H1 (cell line): ENCODE measurements at regions not wholly inside any gene's neighbourhood (a gene's known extent, or its start where the extent isn't known, plus 50 kb on each side); places are given as distances from the start of the nearest gene placed in this dataset.

Source experiments
- CTCF ChIA-PET: fragments of 300-600 bp; sonication (Branson Sonifier 250); formaldehyde crosslinking; loops from one replicate; lab custom pipeline; 2021; ENCODE audit not compliant: partially characterized antibody; lab: Charles Lee
- POLR2A ChIA-PET: fragments of 300-600 bp; sonication (Branson Sonifier 250); formaldehyde crosslinking; loops from one replicate; lab custom pipeline; 2021; ENCODE audit warnings: inconsistent platforms; ENCODE audit not compliant: partially characterized antibody; lab: Charles Lee
- DNase-seq, 2 experiments: peaks; one replicate each; pipeline versions ENCODE4 v3.0.0 to v3.0.0-alpha.2; 2010 to 2022; ENCODE audit warnings: low spot score in 2 of 2, low read depth in 1 of 2, mixed read lengths in 1 of 2
- FAIRE-seq: peaks from 2 replicates; lab custom pipeline; 2011; peaks lifted over from hg19 to GRCh38; lab: Jason Lieb, UNC
- H2AFZ ChIP-seq: 2 replicates; pipeline ENCODE4 v1.8.1; 2012; ENCODE audit warnings: low read length, inconsistent platforms
- H2AK5ac ChIP-seq: 2 replicates; pipeline ENCODE4 v1.6.1; 2013; ENCODE audit warnings: low read depth, low read length
- H2BK120ac ChIP-seq: replicated peaks from 2 replicates; pipeline ENCODE3; 2013; ENCODE audit warnings: low read depth, low read length, inconsistent platforms
- H2BK12ac ChIP-seq: 2 replicates; pipeline ENCODE4 v1.6.1; 2013; ENCODE audit warnings: low read depth, low read length
- H2BK15ac ChIP-seq: 2 replicates; pipeline ENCODE4 v1.6.1; 2013; ENCODE audit warnings: low read length
- H2BK20ac ChIP-seq: 2 replicates; pipeline ENCODE4 v1.6.1; 2013; ENCODE audit warnings: low read length
- H2BK5ac ChIP-seq: 2 replicates; pipeline ENCODE4 v1.6.1; 2013; ENCODE audit warnings: low read depth, low read length
- H3K14ac ChIP-seq: 2 replicates; pipeline ENCODE4 v1.6.1; 2013; ENCODE audit warnings: inconsistent platforms; ENCODE audit not compliant: insufficient read length
- H3K18ac ChIP-seq: 2 replicates; pipeline ENCODE4 v1.6.1; 2013; ENCODE audit warnings: low read length; ENCODE audit errors: extremely low read depth
- H3K23ac ChIP-seq: 2 replicates; pipeline ENCODE4 v1.6.1; 2013; ENCODE audit warnings: inconsistent platforms; ENCODE audit not compliant: insufficient read length
- H3K23me2 ChIP-seq: 2 replicates; pipeline ENCODE4 v1.6.1; 2013; ENCODE audit warnings: low read depth, low read length
- H3K27ac ChIP-seq: 2 replicates; pipeline ENCODE4 v1.6.1; 2011; ENCODE audit warnings: low read depth, low read length, inconsistent platforms
- H3K27me3 ChIP-seq, 4 experiments: replicated peaks in 1 of 4; 1 replicate in 1 of 4; 2 replicates in 3 of 4; pipeline versions ENCODE4 v1.6.1 to v1.8.1; 2011 to 2013; ENCODE audit warnings: low read length in 3 of 4, mild to moderate bottlenecking in 3 of 4, inconsistent platforms in 2 of 4, mixed read lengths in 2 of 4, moderate library complexity in 1 of 4; ENCODE audit not compliant: control insufficient read depth in 3 of 4, insufficient read depth in 3 of 4; ENCODE audit errors: extremely low read depth in 1 of 4
- H3K36me3 ChIP-seq, 4 experiments: 2 replicates each; pipeline versions ENCODE4 v1.6.1 to v1.8.1; 2011 to 2013; ENCODE audit warnings: mild to moderate bottlenecking in 4 of 4, low read length in 3 of 4, moderate library complexity in 2 of 4, control low read depth in 1 of 4, inconsistent platforms in 1 of 4; ENCODE audit not compliant: insufficient read depth in 4 of 4, control insufficient read depth in 2 of 4
- H3K4ac ChIP-seq: replicated peaks from 2 replicates; pipeline ENCODE3; 2013; ENCODE audit warnings: low read length, low read depth, mixed read lengths, inconsistent platforms; ENCODE audit not compliant: insufficient read length
- H3K4me1 ChIP-seq, 4 experiments: replicated peaks in 1 of 4; 1 replicate in 1 of 4; 2 replicates in 3 of 4; pipeline versions ENCODE4 v1.6.1 to v1.8.1; 2011 to 2013; ENCODE audit warnings: low read length in 3 of 4, inconsistent platforms in 2 of 4, mixed read lengths in 1 of 4; ENCODE audit not compliant: insufficient read depth in 4 of 4, control insufficient read depth in 3 of 4
- H3K4me2 ChIP-seq, 2 experiments: 2 replicates each; pipeline versions ENCODE4 v1.6.1 to v1.8.1; 2011 to 2013; ENCODE audit warnings: low read depth in 2 of 2, low read length in 2 of 2, control low read depth in 1 of 2, inconsistent platforms in 1 of 2, mild to moderate bottlenecking in 1 of 2; ENCODE audit not compliant: insufficient read depth in 1 of 2
- H3K4me3 ChIP-seq, 4 experiments: fragments of 200-600, 300-600 bp in 1 of 4; sonication (generic), shearing (Covaris generic), sonication (Bioruptor Twin) in 1 of 4; 2 replicates each; pipeline versions ENCODE4 v1.5.1 to v1.8.1; 2011 to 2016; ENCODE audit warnings: low read length in 4 of 4, low read depth in 3 of 4, control low read depth in 2 of 4, inconsistent platforms in 2 of 4, mild to moderate bottlenecking in 2 of 4, mixed read lengths in 1 of 4, moderate library complexity in 1 of 4; ENCODE audit not compliant: insufficient read depth in 2 of 4; ENCODE audit errors: extremely low read depth in 1 of 4
- H3K56ac ChIP-seq: replicated peaks from 2 replicates; pipeline ENCODE3; 2013; ENCODE audit warnings: low read depth, mild to moderate bottlenecking, mixed read lengths, low read length, inconsistent platforms; ENCODE audit not compliant: insufficient read length
- H3K79me1 ChIP-seq: 2 replicates; pipeline ENCODE4 v1.6.1; 2013; ENCODE audit warnings: low read depth, low read length, control low read depth
- H3K79me2 ChIP-seq, 2 experiments: 2 replicates each; pipeline versions ENCODE4 v1.6.1 to v1.8.1; 2012 to 2013; ENCODE audit warnings: low read length in 2 of 2, mild to moderate bottlenecking in 2 of 2, inconsistent platforms in 1 of 2; ENCODE audit not compliant: insufficient read depth in 2 of 2, control insufficient read depth in 1 of 2
- H3K9ac ChIP-seq, 4 experiments: replicated peaks in 1 of 4; 1 replicate in 1 of 4; 2 replicates in 3 of 4; pipeline versions ENCODE4 v1.6.1 to v1.8.1; 2011 to 2013; ENCODE audit warnings: low read depth in 3 of 4, low read length in 3 of 4, control low read depth in 2 of 4, mild to moderate bottlenecking in 2 of 4, moderate library complexity in 2 of 4, inconsistent platforms in 1 of 4; ENCODE audit errors: extremely low read depth in 1 of 4
- H3K9me3 ChIP-seq, 2 experiments: 2 replicates each; pipeline versions ENCODE4 v1.6.1 to v1.8.1; 2012 to 2013; ENCODE audit warnings: mild to moderate bottlenecking in 2 of 2, moderate library complexity in 2 of 2, control low read depth in 1 of 2, inconsistent platforms in 1 of 2, low read depth in 1 of 2, low read length in 1 of 2, mixed read lengths in 1 of 2; ENCODE audit not compliant: insufficient read depth in 2 of 2
- H4K20me1 ChIP-seq, 2 experiments: replicated peaks in 1 of 2; 2 replicates each; pipeline versions ENCODE3 to v1.8.1; 2011 to 2013; ENCODE audit warnings: inconsistent platforms in 2 of 2, low read length in 2 of 2, mild to moderate bottlenecking in 1 of 2; ENCODE audit not compliant: insufficient read depth in 2 of 2, control insufficient read depth in 1 of 2
- H4K5ac ChIP-seq: 2 replicates; pipeline ENCODE4 v1.6.1; 2013; ENCODE audit warnings: low read length, low read depth, mixed read lengths, inconsistent platforms; ENCODE audit not compliant: insufficient read length
- H4K8ac ChIP-seq: 2 replicates; pipeline ENCODE4 v1.8.0; 2013; ENCODE audit warnings: mild to moderate bottlenecking, moderate library complexity, low read length, inconsistent platforms; ENCODE audit not compliant: insufficient read depth; ENCODE audit errors: extremely low read depth
- H4K91ac ChIP-seq: replicated peaks from 2 replicates; pipeline ENCODE3; 2013; ENCODE audit warnings: low read length, mixed read lengths, inconsistent platforms; ENCODE audit not compliant: insufficient read length
- BACH1 ChIP-seq: IDR thresholded peaks from 2 replicates; pipeline ENCODE4 v1.6.1; 2012; ENCODE audit warnings: low read length, improper control_type of control experiment
- BRCA1 ChIP-seq: IDR thresholded peaks from 2 replicates; pipeline ENCODE4 v1.6.1; 2012; ENCODE audit warnings: low read depth, low read length, improper control_type of control experiment
- EP300 ChIP-seq, 2 experiments: IDR thresholded peaks; 1 replicate in 1 of 2; 2 replicates in 1 of 2; pipeline ENCODE4 v1.6.1; 2011 to 2012; ENCODE audit warnings: low read depth in 2 of 2, low read length in 2 of 2, mild to moderate bottlenecking in 2 of 2, borderline replicate concordance in 1 of 2, inconsistent platforms in 1 of 2, moderate library complexity in 1 of 2
- NRF1 ChIP-seq: IDR thresholded peaks from 2 replicates; pipeline ENCODE4 v1.6.1; 2011; ENCODE audit warnings: mild to moderate bottlenecking, low read depth, low read length, improper control_type of control experiment
- POU5F1 ChIP-seq: IDR thresholded peaks from 2 replicates; pipeline ENCODE4 v1.6.1; 2011; ENCODE audit warnings: low read depth, mild to moderate bottlenecking, low read length, moderate library complexity
- RBBP5 ChIP-seq: IDR thresholded peaks from 2 replicates; pipeline ENCODE4 v1.7.1; 2012; ENCODE audit warnings: low read depth, mild to moderate bottlenecking, inconsistent platforms, low read length, moderate library complexity, borderline replicate concordance
- TCF12 ChIP-seq: IDR thresholded peaks from 2 replicates; pipeline ENCODE4 v1.6.1; 2011; ENCODE audit warnings: low read depth, mild to moderate bottlenecking, low read length
- YY1 ChIP-seq: IDR thresholded peaks from 2 replicates; pipeline ENCODE4 v1.6.1; 2011; ENCODE audit warnings: low read depth, mild to moderate bottlenecking, low read length
- WGBS, 2 experiments: shearing (Covaris generic) in 1 of 2; methylation state at CpG; one replicate each; pipeline versions ENCODE4 v1.1.6 to v1.1.7; 2013 to 2015; ENCODE audit warnings: low lambda C conversion rate in 2 of 2, mixed read lengths in 2 of 2, inconsistent platforms in 1 of 2, low coverage in 1 of 2, missing lambda C conversion rate in 1 of 2; ENCODE audit not compliant: insufficient replicate concordance in 2 of 2, insufficient coverage in 1 of 2, insufficient read length in 1 of 2; ENCODE audit errors: extremely low coverage in 1 of 2, missing lambda C conversion rate in 1 of 2; 5-methylcytosine and 5-hydroxymethylcytosine counted together
- TF ChIP-seq, protein P1 (sequence below): IDR thresholded peaks from 2 replicates; pipeline ENCODE4 v1.6.1; 2011; ENCODE audit warnings: low read length, improper control_type of control experiment

DNA sequence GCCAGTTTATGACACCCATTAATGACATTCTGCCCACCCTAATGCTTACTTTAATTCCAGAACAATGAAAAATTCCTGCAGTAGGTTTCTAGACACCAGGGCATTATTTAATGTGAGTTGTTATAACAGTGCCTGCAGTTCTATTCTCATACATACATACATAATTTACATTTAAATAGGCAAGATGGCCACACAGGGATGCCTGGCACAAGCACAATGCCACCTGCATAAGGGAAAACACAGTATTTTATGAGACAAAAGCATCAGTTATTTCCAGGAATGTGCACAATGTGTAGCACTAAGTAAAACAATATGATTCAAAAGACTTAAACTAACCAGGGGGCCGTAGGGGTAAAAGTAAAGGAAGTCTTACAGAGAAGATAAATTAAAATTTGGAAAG, 243.9 kb upstream of the SPRY2 start:
- Histone ChIP-seq H3K23ac (no peak overlapping the region), H3K4me3 (peak overlapping the region in 1 of 4 experiments; percentile 24; a peak in 1 of 8 replicates), H3K79me1 (no peaks in the 10 kb centered on the region), H3K4me1 (peaks cover 0 to 15% (median 0%) of the 10 kb centered on the region in 4 experiments; a peak in 1 of 7 replicates), H3K27me3 (no peaks in the 10 kb centered on the region), H4K8ac (no peak overlapping the region), H4K20me1 (no peaks in the 10 kb centered on the region), H3K56ac (no peak overlapping the region), H3K9ac (no peak overlapping the region), H3K14ac (no peak overlapping the region), H2AK5ac (no peak overlapping the region), H4K91ac (no peak overlapping the region), H3K23me2 (no peaks in the 10 kb centered on the region), H3K27ac (no peak overlapping the region), H3K4me2 (no peak overlapping the region), H3K79me2 (no peaks in the 10 kb centered on the region), H3K18ac (no peak overlapping the region), H3K4ac (no peak overlapping the region), H3K36me3 (no peaks in the 10 kb centered on the region), H2BK12ac (no peak overlapping the region), H2BK20ac (no peak overlapping the region), H2BK120ac (no peak overlapping the region), H4K5ac (peak overlapping the region; percentile 96), H2AFZ (no peak overlapping the region), H2BK15ac (no peak overlapping the region), H2BK5ac (peak overlapping the region; percentile 82; the same call in 1 of the 2 replicates), H3K9me3 (0 out of 4 replicates have a peak, but pooled peaks cover 0 to 3% of the 10 kb centered on the region in 2 experiments)
- peak; percentile 60 for FAIRE-seq
- POLR2A ChIA-PET, result no interaction called here
- 50% methylated on average over 1 of the region's 1 CpG; no CpG with 5 or more reads in 1 of the 2 experiments for WGBS, 2 experiments
- DNase-seq, result peak in 1 of 2 experiments; percentile 15
- CTCF ChIA-PET, result interaction anchor here (0.6 kb wide), 1 partner anchor 1583 kb away, joined by 3 read pairs; no protein-coding TSS in a partner anchor
- TF ChIP-seq BRCA1, result no peak
- TF ChIP-seq EP300 (IDR thresholded peaks at IDR 0.05; ENCODE audit: borderline replicate concordance in 1 of 2, low read depth in 2 of 2, low read length in 2 of 2), result peak in 1 of 2 experiments; percentile 28; a peak in 1 of 3 replicates
- no peak for TF ChIP-seq BACH1
- no peak for TF ChIP-seq NRF1
- no peak for TF ChIP-seq TCF12
- TF ChIP-seq YY1, result 0 out of 2 replicates have a peak, but pooled peaks have one; percentile 38
- TF ChIP-seq RBBP5, result no peak
- TF ChIP-seq, protein P1, sequence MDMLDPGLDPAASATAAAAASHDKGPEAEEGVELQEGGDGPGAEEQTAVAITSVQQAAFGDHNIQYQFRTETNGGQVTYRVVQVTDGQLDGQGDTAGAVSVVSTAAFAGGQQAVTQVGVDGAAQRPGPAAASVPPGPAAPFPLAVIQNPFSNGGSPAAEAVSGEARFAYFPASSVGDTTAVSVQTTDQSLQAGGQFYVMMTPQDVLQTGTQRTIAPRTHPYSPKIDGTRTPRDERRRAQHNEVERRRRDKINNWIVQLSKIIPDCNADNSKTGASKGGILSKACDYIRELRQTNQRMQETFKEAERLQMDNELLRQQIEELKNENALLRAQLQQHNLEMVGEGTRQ, result no peak
- 0 out of 2 replicates have a peak, but pooled peaks have one; percentile 53 for TF ChIP-seq POU5F1
